RWPE1 (cell line): ENCODE measurements at regions not wholly inside any gene's neighbourhood (a gene's known extent, or its start where the extent isn't known, plus 50 kb on each side); places are given as distances from the start of the nearest gene placed in this dataset.

Experiments
- CTCF ChIA-PET: fragments of 350-600 bp; sonication (Branson Sonifier 250); formaldehyde crosslinking; extraction: SDS; loops from one replicate; lab custom pipeline; 2021; lab: Yijun Ruan, JAX
- POLR2A ChIA-PET: fragments of 400-600 bp; formaldehyde crosslinking; extraction: SDS; loops from one replicate; lab custom pipeline; 2020; ENCODE audit warnings: antibody characterized with exemption; ENCODE audit not compliant: low non-redundant PET; lab: Yijun Ruan, JAX
- DNase-seq: peaks from one replicate; pipeline ENCODE4 v3.0.0; 2012; ENCODE audit warnings: low spot score
- H3K27ac ChIP-seq: fragments of 450-650 bp; 2 replicates; pipeline ENCODE4 v1.5.1; 2017
- TF ChIP-seq, protein P1 (sequence below): fragments of 450-650 bp; conservative IDR thresholded peaks from 2 replicates; pipeline ENCODE4 v1.5.1; 2017; ENCODE audit warnings: low read depth, mild to moderate bottlenecking

- no peak for DNase-seq
- TF ChIP-seq, protein P1, sequence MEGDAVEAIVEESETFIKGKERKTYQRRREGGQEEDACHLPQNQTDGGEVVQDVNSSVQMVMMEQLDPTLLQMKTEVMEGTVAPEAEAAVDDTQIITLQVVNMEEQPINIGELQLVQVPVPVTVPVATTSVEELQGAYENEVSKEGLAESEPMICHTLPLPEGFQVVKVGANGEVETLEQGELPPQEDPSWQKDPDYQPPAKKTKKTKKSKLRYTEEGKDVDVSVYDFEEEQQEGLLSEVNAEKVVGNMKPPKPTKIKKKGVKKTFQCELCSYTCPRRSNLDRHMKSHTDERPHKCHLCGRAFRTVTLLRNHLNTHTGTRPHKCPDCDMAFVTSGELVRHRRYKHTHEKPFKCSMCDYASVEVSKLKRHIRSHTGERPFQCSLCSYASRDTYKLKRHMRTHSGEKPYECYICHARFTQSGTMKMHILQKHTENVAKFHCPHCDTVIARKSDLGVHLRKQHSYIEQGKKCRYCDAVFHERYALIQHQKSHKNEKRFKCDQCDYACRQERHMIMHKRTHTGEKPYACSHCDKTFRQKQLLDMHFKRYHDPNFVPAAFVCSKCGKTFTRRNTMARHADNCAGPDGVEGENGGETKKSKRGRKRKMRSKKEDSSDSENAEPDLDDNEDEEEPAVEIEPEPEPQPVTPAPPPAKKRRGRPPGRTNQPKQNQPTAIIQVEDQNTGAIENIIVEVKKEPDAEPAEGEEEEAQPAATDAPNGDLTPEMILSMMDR, result no peak
- POLR2A ChIA-PET, result no interaction called here
- H3K27ac ChIP-seq, result no peak overlapping the region
- CTCF ChIA-PET, result no interaction called here
Measured at GRCh38 chr17:79431175-79431574, 179.7 kb downstream of the RBFOX3 start.

- no peak for DNase-seq
- ChIA-PET POLR2A (no interaction called here), CTCF (interaction anchor here (0.6 kb wide), 1 partner anchor 316 kb away, joined by 4 read pairs; no protein-coding TSS in a partner anchor)
- H3K27ac ChIP-seq, result no peak overlapping the region
- TF ChIP-seq, protein P1, result no peak
Measured at GRCh38 chr17:79429864-79430494, 180.9 kb downstream of the RBFOX3 start.

DNA sequence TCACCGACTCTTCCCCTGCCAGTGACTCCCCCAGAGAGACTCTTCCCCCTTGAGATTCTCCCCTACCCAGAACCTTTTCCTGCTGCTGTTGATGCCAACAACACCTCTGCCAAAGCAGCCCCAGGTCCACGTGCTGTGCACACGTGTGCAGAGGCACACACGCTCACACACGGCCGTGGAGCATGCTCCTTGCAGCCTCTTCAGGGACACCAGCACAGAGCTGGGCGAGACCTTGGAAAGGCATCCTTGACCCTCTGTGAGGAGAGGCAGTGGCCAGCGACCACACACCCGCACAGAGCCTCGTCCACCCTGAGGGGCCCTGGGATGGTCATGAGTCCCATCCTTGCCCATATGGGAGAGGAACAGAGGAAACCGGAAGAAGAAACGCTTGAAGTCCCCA is 181.9 kb downstream of the RBFOX3 start:
- CTCF ChIA-PET, result interaction anchor here (0.7 kb wide), 1 partner anchor 10 kb away, joined by 3 read pairs; no protein-coding TSS in a partner anchor
- TF ChIP-seq, protein P1, result no peak
- H3K27ac ChIP-seq, result no peak overlapping the region
- POLR2A ChIA-PET, result no interaction called here
- DNase-seq, result no peak

GRCh38 chr17:79427621-79428539 is 183.0 kb downstream of the RBFOX3 start:
- TF ChIP-seq, protein P1, result no peak
- no peak for DNase-seq
- CTCF ChIA-PET, result interaction anchor here (0.6 kb wide), 2 partner anchors 23 to 39 kb away, joined by 3 read pairs; no protein-coding TSS in a partner anchor
- POLR2A ChIA-PET, result no interaction called here
- no peak overlapping the region for H3K27ac ChIP-seq

GRCh38 chr17:79425686-79426085 is 185.2 kb downstream of the RBFOX3 start:
- no peak for DNase-seq
- H3K27ac ChIP-seq, result no peak overlapping the region
- TF ChIP-seq, protein P1, result no peak
- POLR2A ChIA-PET, result no interaction called here
- CTCF ChIA-PET, result interaction anchor here (0.5 kb wide), 1 partner anchor 283 kb away, joined by 3 read pairs; no protein-coding TSS in a partner anchor

DNA sequence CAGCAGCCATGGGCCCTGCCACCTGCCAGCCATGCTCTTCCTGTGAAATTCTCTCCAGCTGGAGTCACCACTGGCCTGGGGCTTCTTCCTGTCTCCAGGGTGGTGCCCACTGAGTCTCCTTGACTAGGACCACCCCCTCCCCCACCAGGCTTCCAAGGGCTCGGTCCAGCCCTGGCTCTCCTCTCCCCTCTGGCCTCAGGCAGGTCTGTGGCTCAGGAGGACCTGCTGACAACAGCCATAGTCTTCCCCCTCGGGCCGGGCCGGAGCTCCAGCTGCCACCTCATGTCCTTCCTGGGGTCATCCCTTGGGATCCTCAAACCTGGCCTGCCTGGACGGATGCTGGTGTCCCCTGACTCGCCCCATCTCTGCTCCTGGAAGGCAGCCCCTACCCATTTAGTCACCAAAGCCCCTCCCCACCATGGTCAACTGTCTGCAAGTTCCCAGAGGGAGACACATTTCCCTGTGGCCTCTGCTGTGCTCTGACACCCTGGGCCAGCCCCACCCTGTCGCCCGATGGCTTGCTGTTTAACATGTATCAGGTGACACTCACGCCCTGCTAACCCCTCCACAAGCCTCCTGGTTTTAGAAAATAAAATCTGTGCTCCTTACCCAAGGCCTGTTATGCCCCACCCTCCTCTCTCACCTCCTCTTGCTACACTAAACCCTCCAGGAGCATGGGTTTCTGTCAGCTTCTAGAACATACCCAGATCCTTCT is 186.2 kb downstream of the RBFOX3 start:
- ChIA-PET POLR2A (no interaction called here), CTCF (interaction anchor here (1.0 kb wide), 1 partner anchor 10 kb away, joined by 4 read pairs; no protein-coding TSS in a partner anchor)
- no peak overlapping the region for H3K27ac ChIP-seq
- TF ChIP-seq, protein P1, result no peak
- no peak for DNase-seq
